Trophoblast cell (in vitro differentiated cells and primary cell): ENCODE measurements at regions not wholly inside any gene's neighbourhood (a gene's known extent, or its start where the extent isn't known, plus 50 kb on each side); places are given as distances from the start of the nearest gene placed in this dataset.

Experiments used
- DNase-seq, 2 donors: peaks; one replicate each; pipeline ENCODE4 v3.0.0-alpha.2; 2016
- H2AFZ ChIP-seq: 2 replicates; pipeline ENCODE4 v1.6.1; 2013; ENCODE audit warnings: low read length, moderate library complexity, mild to moderate bottlenecking; ENCODE audit not compliant: insufficient read depth, poor library complexity
- H2AK5ac ChIP-seq: 2 replicates; pipeline ENCODE4 v1.6.1; 2013; ENCODE audit warnings: mild to moderate bottlenecking, low read length
- H2BK120ac ChIP-seq: 2 replicates; pipeline ENCODE4 v1.6.1; 2013; ENCODE audit warnings: low read length, mild to moderate bottlenecking, moderate library complexity; ENCODE audit not compliant: insufficient read depth, poor library complexity
- H2BK12ac ChIP-seq: 2 replicates; pipeline ENCODE4 v1.6.1; 2013; ENCODE audit warnings: mild to moderate bottlenecking, low read length, moderate library complexity
- H2BK5ac ChIP-seq: 2 replicates; pipeline ENCODE4 v1.6.1; 2013; ENCODE audit warnings: low read length, low read depth, moderate library complexity, mild to moderate bottlenecking; ENCODE audit not compliant: poor library complexity
- H3K14ac ChIP-seq: 2 replicates; pipeline ENCODE4 v1.6.1; 2013; ENCODE audit warnings: mild to moderate bottlenecking, low read length
- H3K18ac ChIP-seq: 2 replicates; pipeline ENCODE4 v1.6.1; 2013; ENCODE audit warnings: mild to moderate bottlenecking, low read length
- H3K23ac ChIP-seq: 2 replicates; pipeline ENCODE4 v1.6.1; 2013; ENCODE audit warnings: low read length
- H3K27ac ChIP-seq: 2 replicates; pipeline ENCODE4 v1.5.1; 2013; ENCODE audit warnings: low read depth, mild to moderate bottlenecking, inconsistent platforms, low read length, moderate library complexity
- H3K27me3 ChIP-seq: 2 replicates; pipeline ENCODE4 v1.6.1; 2013; ENCODE audit warnings: inconsistent platforms, mild to moderate bottlenecking, low read length, moderate library complexity; ENCODE audit not compliant: insufficient read depth
- H3K36me3 ChIP-seq, 2 experiments: 1 replicate in 1 of 2; 2 replicates in 1 of 2; pipeline ENCODE4 v1.6.1; 2013; ENCODE audit warnings: low read length in 2 of 2, mild to moderate bottlenecking in 2 of 2, moderate library complexity in 1 of 2; ENCODE audit not compliant: insufficient read depth in 2 of 2, control insufficient read depth in 1 of 2
- H3K4ac ChIP-seq: 2 replicates; pipeline ENCODE4 v1.6.1; 2013; ENCODE audit warnings: low read depth, mild to moderate bottlenecking, low read length, moderate library complexity
- H3K4me1 ChIP-seq, 2 experiments: 1 replicate in 1 of 2; 2 replicates in 1 of 2; pipeline ENCODE4 v1.6.1; 2013; ENCODE audit warnings: low read length in 2 of 2, mild to moderate bottlenecking in 2 of 2, moderate library complexity in 1 of 2; ENCODE audit not compliant: insufficient read depth in 2 of 2, control insufficient read depth in 1 of 2
- H3K4me2 ChIP-seq: 2 replicates; pipeline ENCODE4 v1.6.1; 2013; ENCODE audit warnings: inconsistent platforms, mild to moderate bottlenecking, low read length, moderate library complexity
- H3K4me3 ChIP-seq: 2 replicates; pipeline ENCODE4 v1.5.1; 2013; ENCODE audit warnings: mild to moderate bottlenecking, low read depth, low read length, inconsistent platforms
- H3K79me1 ChIP-seq: one replicate; pipeline ENCODE4 v1.6.1; 2013; ENCODE audit warnings: low read length
- H3K79me2 ChIP-seq: 2 replicates; pipeline ENCODE4 v1.6.1; 2013; ENCODE audit warnings: low read length, mild to moderate bottlenecking; ENCODE audit not compliant: control insufficient read depth, insufficient read depth, poor library complexity
- H3K9ac ChIP-seq: 2 replicates; pipeline ENCODE4 v1.6.1; 2013; ENCODE audit warnings: mild to moderate bottlenecking, low read length
- H3K9me3 ChIP-seq: 2 replicates; pipeline ENCODE4 v1.6.1; 2013; ENCODE audit warnings: low read depth, mild to moderate bottlenecking, control low read depth, inconsistent platforms, low read length; ENCODE audit not compliant: insufficient read depth
- H4K12ac ChIP-seq: 2 replicates; pipeline ENCODE4 v1.6.1; 2013; ENCODE audit warnings: low read depth, mild to moderate bottlenecking, low read length, moderate library complexity
- H4K8ac ChIP-seq: 2 replicates; pipeline ENCODE4 v1.6.1; 2013; ENCODE audit warnings: low read depth, mild to moderate bottlenecking, low read length, moderate library complexity
- H4K91ac ChIP-seq: one replicate; pipeline ENCODE4 v1.6.1; 2013; ENCODE audit warnings: low read depth, mild to moderate bottlenecking, low read length, moderate library complexity
- WGBS: extraction: QIAGEN DNeasy Blood & Tissue Kit; methylation state at CpG from one replicate; pipeline ENCODE4 v1.1.7; 2013; ENCODE audit warnings: missing lambda C conversion rate; ENCODE audit not compliant: insufficient read length, insufficient coverage; ENCODE audit errors: extremely low coverage; 5-methylcytosine and 5-hydroxymethylcytosine counted together

- no peak overlapping the region for H3K4ac ChIP-seq
- H3K79me2 ChIP-seq: no peaks in the 10 kb centered on the region
- no peak overlapping the region for H3K27ac ChIP-seq
- no peak overlapping the region for H4K12ac ChIP-seq
- no peak overlapping the region for H4K91ac ChIP-seq
- no peaks in the 10 kb centered on the region for H3K79me1 ChIP-seq
- H3K4me3 ChIP-seq: no peak overlapping the region
- H3K27me3 ChIP-seq: no peaks in the 10 kb centered on the region
- H2BK5ac ChIP-seq: no peak overlapping the region
- no peak overlapping the region for H3K23ac ChIP-seq
- no peak overlapping the region for H2AK5ac ChIP-seq
- H2AFZ ChIP-seq: no peak overlapping the region
- no peak overlapping the region for H2BK120ac ChIP-seq
- no peak overlapping the region for H3K18ac ChIP-seq
- H2BK12ac ChIP-seq: no peak overlapping the region
- no peak overlapping the region for H3K14ac ChIP-seq
- H3K9me3 ChIP-seq: no peaks in the 10 kb centered on the region
- no peaks in the 10 kb centered on the region for H3K36me3 ChIP-seq
- H3K4me1 ChIP-seq: no peaks in the 10 kb centered on the region
- WGBS: no CpG with 5 or more reads among the region's 1 CpG
- no peak overlapping the region for H3K9ac ChIP-seq
- no peak overlapping the region for H4K8ac ChIP-seq
- no peak for DNase-seq
- no peak overlapping the region for H3K4me2 ChIP-seq
Observed at GRCh38 chr4:82036181-82036580, 337.6 kb downstream of the HNRNPD start.

GRCh38 chr4:82034878-82035277 is 338.9 kb downstream of the HNRNPD start:
- no CpG with 5 or more reads among the region's 2 CpGs for WGBS
- H3K27ac ChIP-seq: no peak overlapping the region
- no peak overlapping the region for H3K14ac ChIP-seq
- H4K8ac ChIP-seq: no peak overlapping the region
- H2BK12ac ChIP-seq: no peak overlapping the region
- no peak overlapping the region for H3K4ac ChIP-seq
- H3K4me1 ChIP-seq: no peaks in the 10 kb centered on the region
- H3K9ac ChIP-seq: no peak overlapping the region
- H3K79me1 ChIP-seq: no peaks in the 10 kb centered on the region
- H4K91ac ChIP-seq: no peak overlapping the region
- no peak overlapping the region for H2BK5ac ChIP-seq
- H2BK120ac ChIP-seq: no peak overlapping the region
- H3K4me3 ChIP-seq: no peak overlapping the region
- H3K79me2 ChIP-seq: no peaks in the 10 kb centered on the region
- no peak overlapping the region for H2AFZ ChIP-seq
- H2AK5ac ChIP-seq: no peak overlapping the region
- H4K12ac ChIP-seq: no peak overlapping the region
- DNase-seq: no peak
- no peak overlapping the region for H3K23ac ChIP-seq
- H3K9me3 ChIP-seq: no peaks in the 10 kb centered on the region
- H3K18ac ChIP-seq: no peak overlapping the region
- no peaks in the 10 kb centered on the region for H3K27me3 ChIP-seq
- H3K36me3 ChIP-seq: no peaks in the 10 kb centered on the region
- no peak overlapping the region for H3K4me2 ChIP-seq

GRCh38 chr4:82033862-82034261 is 339.9 kb downstream of the HNRNPD start:
- Histone ChIP-seq H3K79me2 (no peaks in the 10 kb centered on the region), H3K27ac (no peak overlapping the region), H3K4me3 (no peak overlapping the region), H3K18ac (no peak overlapping the region), H3K79me1 (no peaks in the 10 kb centered on the region), H3K27me3 (no peaks in the 10 kb centered on the region), H2BK120ac (no peak overlapping the region), H3K23ac (no peak overlapping the region), H3K9ac (no peak overlapping the region), H2AK5ac (no peak overlapping the region), H4K12ac (no peak overlapping the region), H4K8ac (no peak overlapping the region), H3K9me3 (no peaks in the 10 kb centered on the region), H3K14ac (no peak overlapping the region), H3K4me1 (no peaks in the 10 kb centered on the region), H3K4ac (no peak overlapping the region), H3K4me2 (no peak overlapping the region), H4K91ac (no peak overlapping the region), H2AFZ (no peak overlapping the region), H2BK5ac (no peak overlapping the region), H2BK12ac (no peak overlapping the region), H3K36me3 (no peaks in the 10 kb centered on the region)
- WGBS: no CpG with 5 or more reads among the region's 2 CpGs
- DNase-seq: no peak

- Histone ChIP-seq H4K91ac (no peak overlapping the region), H3K18ac (no peak overlapping the region), H3K79me2 (no peaks in the 10 kb centered on the region), H3K9ac (no peak overlapping the region), H3K23ac (no peak overlapping the region), H2BK12ac (no peak overlapping the region), H3K27ac (no peak overlapping the region), H3K4me1 (no peaks in the 10 kb centered on the region), H4K8ac (no peak overlapping the region), H2BK5ac (no peak overlapping the region), H3K9me3 (no peaks in the 10 kb centered on the region), H3K14ac (no peak overlapping the region), H4K12ac (no peak overlapping the region), H3K27me3 (no peaks in the 10 kb centered on the region), H2AFZ (no peak overlapping the region), H3K4me2 (no peak overlapping the region), H3K4me3 (no peak overlapping the region), H3K4ac (no peak overlapping the region), H3K36me3 (no peaks in the 10 kb centered on the region), H3K79me1 (no peaks in the 10 kb centered on the region), H2BK120ac (no peak overlapping the region), H2AK5ac (no peak overlapping the region)
- WGBS: no CpG with 5 or more reads among the region's 2 CpGs
- no peak for DNase-seq
Observed at GRCh38 chr4:82031376-82031927, 342.3 kb downstream of the HNRNPD start.
